Trophoblast cell (in vitro differentiated cells and primary cell): ENCODE measurements at regions not wholly inside any gene's neighbourhood (a gene's known extent, or its start where the extent isn't known, plus 50 kb on each side); places are given as distances from the start of the nearest gene placed in this dataset.

ENCODE experiments used
- DNase-seq, 2 donors: peaks; one replicate each; pipeline ENCODE4 v3.0.0-alpha.2; 2016
- H2AFZ ChIP-seq: 2 replicates; pipeline ENCODE4 v1.6.1; 2013; ENCODE audit warnings: low read length, moderate library complexity, mild to moderate bottlenecking; ENCODE audit not compliant: insufficient read depth, poor library complexity
- H2AK5ac ChIP-seq: 2 replicates; pipeline ENCODE4 v1.6.1; 2013; ENCODE audit warnings: mild to moderate bottlenecking, low read length
- H2BK120ac ChIP-seq: 2 replicates; pipeline ENCODE4 v1.6.1; 2013; ENCODE audit warnings: low read length, mild to moderate bottlenecking, moderate library complexity; ENCODE audit not compliant: insufficient read depth, poor library complexity
- H2BK12ac ChIP-seq: 2 replicates; pipeline ENCODE4 v1.6.1; 2013; ENCODE audit warnings: mild to moderate bottlenecking, low read length, moderate library complexity
- H2BK5ac ChIP-seq: 2 replicates; pipeline ENCODE4 v1.6.1; 2013; ENCODE audit warnings: low read length, low read depth, moderate library complexity, mild to moderate bottlenecking; ENCODE audit not compliant: poor library complexity
- H3K14ac ChIP-seq: 2 replicates; pipeline ENCODE4 v1.6.1; 2013; ENCODE audit warnings: mild to moderate bottlenecking, low read length
- H3K18ac ChIP-seq: 2 replicates; pipeline ENCODE4 v1.6.1; 2013; ENCODE audit warnings: mild to moderate bottlenecking, low read length
- H3K23ac ChIP-seq: 2 replicates; pipeline ENCODE4 v1.6.1; 2013; ENCODE audit warnings: low read length
- H3K27ac ChIP-seq: 2 replicates; pipeline ENCODE4 v1.5.1; 2013; ENCODE audit warnings: low read depth, mild to moderate bottlenecking, inconsistent platforms, low read length, moderate library complexity
- H3K27me3 ChIP-seq: 2 replicates; pipeline ENCODE4 v1.6.1; 2013; ENCODE audit warnings: inconsistent platforms, mild to moderate bottlenecking, low read length, moderate library complexity; ENCODE audit not compliant: insufficient read depth
- H3K36me3 ChIP-seq, 2 experiments: 1 replicate in 1 of 2; 2 replicates in 1 of 2; pipeline ENCODE4 v1.6.1; 2013; ENCODE audit warnings: low read length in 2 of 2, mild to moderate bottlenecking in 2 of 2, moderate library complexity in 1 of 2; ENCODE audit not compliant: insufficient read depth in 2 of 2, control insufficient read depth in 1 of 2
- H3K4ac ChIP-seq: 2 replicates; pipeline ENCODE4 v1.6.1; 2013; ENCODE audit warnings: low read depth, mild to moderate bottlenecking, low read length, moderate library complexity
- H3K4me1 ChIP-seq, 2 experiments: 1 replicate in 1 of 2; 2 replicates in 1 of 2; pipeline ENCODE4 v1.6.1; 2013; ENCODE audit warnings: low read length in 2 of 2, mild to moderate bottlenecking in 2 of 2, moderate library complexity in 1 of 2; ENCODE audit not compliant: insufficient read depth in 2 of 2, control insufficient read depth in 1 of 2
- H3K4me2 ChIP-seq: 2 replicates; pipeline ENCODE4 v1.6.1; 2013; ENCODE audit warnings: inconsistent platforms, mild to moderate bottlenecking, low read length, moderate library complexity
- H3K4me3 ChIP-seq: 2 replicates; pipeline ENCODE4 v1.5.1; 2013; ENCODE audit warnings: mild to moderate bottlenecking, low read depth, low read length, inconsistent platforms
- H3K79me1 ChIP-seq: one replicate; pipeline ENCODE4 v1.6.1; 2013; ENCODE audit warnings: low read length
- H3K79me2 ChIP-seq: 2 replicates; pipeline ENCODE4 v1.6.1; 2013; ENCODE audit warnings: low read length, mild to moderate bottlenecking; ENCODE audit not compliant: control insufficient read depth, insufficient read depth, poor library complexity
- H3K9ac ChIP-seq: 2 replicates; pipeline ENCODE4 v1.6.1; 2013; ENCODE audit warnings: mild to moderate bottlenecking, low read length
- H3K9me3 ChIP-seq: 2 replicates; pipeline ENCODE4 v1.6.1; 2013; ENCODE audit warnings: low read depth, mild to moderate bottlenecking, control low read depth, inconsistent platforms, low read length; ENCODE audit not compliant: insufficient read depth
- H4K12ac ChIP-seq: 2 replicates; pipeline ENCODE4 v1.6.1; 2013; ENCODE audit warnings: low read depth, mild to moderate bottlenecking, low read length, moderate library complexity
- H4K8ac ChIP-seq: 2 replicates; pipeline ENCODE4 v1.6.1; 2013; ENCODE audit warnings: low read depth, mild to moderate bottlenecking, low read length, moderate library complexity
- H4K91ac ChIP-seq: one replicate; pipeline ENCODE4 v1.6.1; 2013; ENCODE audit warnings: low read depth, mild to moderate bottlenecking, low read length, moderate library complexity
- WGBS: extraction: QIAGEN DNeasy Blood & Tissue Kit; methylation state at CpG from one replicate; pipeline ENCODE4 v1.1.7; 2013; ENCODE audit warnings: missing lambda C conversion rate; ENCODE audit not compliant: insufficient read length, insufficient coverage; ENCODE audit errors: extremely low coverage; 5-methylcytosine and 5-hydroxymethylcytosine counted together

GRCh38 chr9:21679432-21679831 lies 123.0 kb upstream of the MTAP start:
- DNase-seq, result no peak
- no peak overlapping the region for H2BK12ac ChIP-seq
- no peak overlapping the region for H4K12ac ChIP-seq
- no peaks in the 10 kb centered on the region for H3K79me1 ChIP-seq
- no peak overlapping the region for H2AK5ac ChIP-seq
- no peak overlapping the region for H2BK5ac ChIP-seq
- no peak overlapping the region for H3K4me3 ChIP-seq
- no peak overlapping the region for H2AFZ ChIP-seq
- no peak overlapping the region for H3K14ac ChIP-seq
- no peaks in the 10 kb centered on the region for H3K4me1 ChIP-seq
- no peak overlapping the region for H4K91ac ChIP-seq
- no peak overlapping the region for H2BK120ac ChIP-seq
- no peaks in the 10 kb centered on the region for H3K79me2 ChIP-seq
- no peak overlapping the region for H3K23ac ChIP-seq
- H3K4ac ChIP-seq, result no peak overlapping the region
- H3K27ac ChIP-seq, result no peak overlapping the region
- no peaks in the 10 kb centered on the region for H3K27me3 ChIP-seq
- no peak overlapping the region for H3K9ac ChIP-seq
- no peak overlapping the region for H3K4me2 ChIP-seq
- no CpG with 5 or more reads among the region's 1 CpG for WGBS
- H3K18ac ChIP-seq, result no peak overlapping the region
- no peaks in the 10 kb centered on the region for H3K36me3 ChIP-seq
- no peaks in the 10 kb centered on the region for H3K9me3 ChIP-seq
- H4K8ac ChIP-seq, result no peak overlapping the region

- H2BK5ac ChIP-seq, result no peak overlapping the region
- no peaks in the 10 kb centered on the region for H3K9me3 ChIP-seq
- no peak overlapping the region for H3K14ac ChIP-seq
- peaks cover 0 to 2% of the 10 kb centered on the region in 2 experiments for H3K4me1 ChIP-seq
- H4K91ac ChIP-seq, result no peak overlapping the region
- H3K9ac ChIP-seq, result no peak overlapping the region
- H2AK5ac ChIP-seq, result no peak overlapping the region
- WGBS, result no CpG with 5 or more reads among the region's 4 CpGs
- no peak for DNase-seq
- no peak overlapping the region for H4K8ac ChIP-seq
- H3K36me3 ChIP-seq, result no peaks in the 10 kb centered on the region
- H3K79me1 ChIP-seq, result no peaks in the 10 kb centered on the region
- H3K27ac ChIP-seq, result no peak overlapping the region
- H3K79me2 ChIP-seq, result no peaks in the 10 kb centered on the region
- no peak overlapping the region for H2AFZ ChIP-seq
- H3K23ac ChIP-seq, result no peak overlapping the region
- H2BK12ac ChIP-seq, result no peak overlapping the region
- H3K4ac ChIP-seq, result no peak overlapping the region
- H4K12ac ChIP-seq, result no peak overlapping the region
- no peaks in the 10 kb centered on the region for H3K27me3 ChIP-seq
- H3K4me2 ChIP-seq, result no peak overlapping the region
- H3K4me3 ChIP-seq, result no peak overlapping the region
- no peak overlapping the region for H3K18ac ChIP-seq
- H2BK120ac ChIP-seq, result no peak overlapping the region
These were observed 121.8 kb upstream of the MTAP start for GRCh38 chr9:21680590-21680989.

GRCh38 chr9:21681641-21682040 lies 120.8 kb upstream of the MTAP start:
- no peak overlapping the region for H2BK12ac ChIP-seq
- DNase-seq, result no peak
- peaks cover 0 to 2% of the 10 kb centered on the region in 2 experiments for H3K4me1 ChIP-seq

GRCh38 chr9:21682381-21682780 lies 120.1 kb upstream of the MTAP start:
- DNase-seq, result no peak
- Histone ChIP-seq H2BK5ac (no peak overlapping the region), H3K23ac (no peak overlapping the region), H2BK120ac (no peak overlapping the region), H3K27ac (no peak overlapping the region), H4K8ac (no peak overlapping the region), H4K91ac (no peak overlapping the region), H3K9me3 (no peaks in the 10 kb centered on the region), H3K4ac (no peak overlapping the region), H3K79me1 (no peaks in the 10 kb centered on the region), H3K4me2 (no peak overlapping the region), H3K4me3 (no peak overlapping the region), H2BK12ac (no peak overlapping the region), H2AK5ac (no peak overlapping the region), H4K12ac (no peak overlapping the region), H2AFZ (no peak overlapping the region), H3K36me3 (no peaks in the 10 kb centered on the region), H3K14ac (no peak overlapping the region), H3K9ac (no peak overlapping the region), H3K79me2 (no peaks in the 10 kb centered on the region), H3K27me3 (no peaks in the 10 kb centered on the region), H3K18ac (no peak overlapping the region), H3K4me1 (peaks cover 0 to 2% of the 10 kb centered on the region in 2 experiments)
- no CpG with 5 or more reads among the region's 2 CpGs for WGBS

More at GRCh38 chr9:21681641-21682040, 120.8 kb upstream of the MTAP start:
- Histone ChIP-seq H3K27me3 (no peaks in the 10 kb centered on the region), H3K23ac (no peak overlapping the region), H2BK120ac (no peak overlapping the region), H2BK5ac (no peak overlapping the region), H3K27ac (no peak overlapping the region), H4K91ac (no peak overlapping the region), H3K18ac (no peak overlapping the region), H3K79me2 (no peaks in the 10 kb centered on the region), H3K9ac (no peak overlapping the region), H3K4me2 (no peak overlapping the region), H3K9me3 (no peaks in the 10 kb centered on the region), H3K14ac (no peak overlapping the region), H2AFZ (no peak overlapping the region), H4K8ac (no peak overlapping the region), H3K4ac (no peak overlapping the region), H4K12ac (no peak overlapping the region), H3K36me3 (no peaks in the 10 kb centered on the region), H3K4me3 (no peak overlapping the region), H2AK5ac (no peak overlapping the region), H3K79me1 (no peaks in the 10 kb centered on the region)
- no CpG with 5 or more reads among the region's 4 CpGs for WGBS
